NCI-H2107 treated with DMSO at 0.1 percent for 48 hours (cell line): ENCODE measurements at regions not wholly inside any gene's neighbourhood (a gene's known extent, or its start where the extent isn't known, plus 50 kb on each side); places are given as distances from the start of the nearest gene placed in this dataset.
"Not testable (repeated sequence)": the region's sequence is repeated elsewhere in the genome, so short reads cannot be mapped to it uniquely, and the experiment has no call there.

Source experiments
- DNase-seq: peaks from one replicate; lab custom pipeline; 2025; ENCODE audit not compliant: unreplicated experiment; lab: John Stamatoyannopoulos, UW

- DNase-seq = not testable (repeated sequence)
These were observed 342.4 kb upstream of the ARPP21 start for GRCh38 chr3:35296944-35297343.

DNA sequence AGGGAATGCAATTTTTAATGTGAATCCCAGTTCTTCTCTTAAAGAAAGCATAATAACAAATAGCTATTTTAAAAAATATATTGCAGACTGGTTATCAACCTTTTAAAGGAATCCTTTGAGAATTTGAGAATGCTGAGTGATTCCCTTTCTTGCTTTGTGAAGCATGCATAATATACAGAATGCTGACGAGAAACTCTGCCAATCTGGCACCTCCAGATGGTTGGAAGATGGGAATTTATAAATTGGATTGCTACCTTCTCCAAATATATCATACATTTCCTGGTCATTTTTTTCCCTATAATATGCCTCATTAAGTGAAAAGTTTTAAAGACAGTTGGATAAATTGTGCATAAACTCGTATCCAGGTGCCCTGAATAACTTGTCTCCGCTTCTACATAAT, 333.9 kb upstream of the ARPP21 start:
- no peak for DNase-seq

DNA sequence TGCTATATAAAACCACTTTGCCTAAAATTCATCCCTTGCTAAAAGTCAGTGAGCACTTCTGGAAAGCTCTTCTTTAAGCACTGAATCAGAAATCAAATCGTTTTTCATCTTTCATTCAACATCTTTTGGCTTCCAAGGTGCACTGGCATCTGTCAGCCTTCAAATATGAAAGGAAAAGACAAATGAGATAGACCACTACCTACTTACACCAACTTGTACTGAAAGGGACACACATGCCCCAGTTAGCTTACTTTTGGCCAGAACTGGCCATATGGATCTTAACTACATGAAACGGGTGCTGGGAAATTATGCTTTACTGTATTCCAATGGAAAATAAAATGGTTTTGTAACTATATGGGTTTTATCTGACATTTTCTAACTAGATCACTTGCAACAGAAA, 332.0 kb upstream of the ARPP21 start:
- no peak for DNase-seq

- DNase-seq = not testable (repeated sequence)
These were observed 322.5 kb upstream of the ARPP21 start for GRCh38 chr3:35316841-35317240.

DNA sequence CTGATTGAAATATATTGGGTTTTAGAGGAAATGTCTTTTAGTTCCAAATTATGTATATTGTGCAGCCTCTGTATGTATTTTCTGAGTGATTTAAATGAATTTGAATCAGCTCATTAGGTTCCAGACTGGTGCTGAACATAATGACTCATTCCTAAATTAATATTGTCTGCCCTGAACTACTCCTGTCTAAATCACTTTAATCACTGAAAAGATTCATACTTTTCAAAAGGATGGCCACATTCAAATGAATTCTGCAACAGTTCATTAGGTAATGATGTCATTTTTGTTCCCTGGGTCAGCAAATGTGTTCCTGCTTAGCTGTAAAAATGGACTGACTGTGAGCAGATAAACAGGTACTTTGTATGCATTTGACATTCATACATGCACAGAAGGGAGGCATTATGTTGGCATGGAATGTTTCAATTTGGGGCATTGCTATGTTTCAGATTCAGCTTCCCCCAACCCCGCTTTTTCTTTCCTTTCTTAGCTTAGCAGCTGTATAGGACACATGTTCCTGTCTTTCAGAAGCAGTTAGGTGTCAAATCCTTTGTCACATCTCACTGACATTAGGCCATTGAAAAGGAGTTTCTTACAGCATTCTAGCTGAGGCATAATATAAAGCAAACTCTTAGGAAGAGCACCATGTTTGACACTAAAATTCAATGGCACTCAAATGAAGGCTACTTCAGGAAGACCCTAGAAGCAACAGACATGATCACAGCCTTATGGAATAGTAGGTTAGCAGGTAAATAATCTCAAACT, 318.5 kb upstream of the ARPP21 start:
- DNase-seq = no peak

DNA sequence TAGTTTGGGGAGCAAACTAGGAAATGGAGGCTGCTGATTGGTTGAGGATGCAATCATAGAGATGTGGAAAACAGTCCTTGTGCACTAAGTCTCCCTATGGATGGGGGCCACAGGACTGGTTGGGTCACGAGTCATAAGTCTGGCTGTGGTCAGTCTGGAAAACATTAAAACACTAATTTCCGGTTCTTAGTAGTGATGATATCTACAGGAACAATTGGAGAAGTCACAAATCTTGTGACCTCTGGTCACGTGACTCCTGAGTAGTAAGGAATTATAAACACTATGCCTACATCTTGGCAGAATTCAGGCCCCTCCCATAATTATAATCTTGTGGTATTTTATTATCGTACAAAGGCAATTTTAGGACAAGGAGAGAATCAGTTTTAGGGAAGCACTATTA, 317.3 kb upstream of the ARPP21 start:
- DNase-seq = no peak

DNA sequence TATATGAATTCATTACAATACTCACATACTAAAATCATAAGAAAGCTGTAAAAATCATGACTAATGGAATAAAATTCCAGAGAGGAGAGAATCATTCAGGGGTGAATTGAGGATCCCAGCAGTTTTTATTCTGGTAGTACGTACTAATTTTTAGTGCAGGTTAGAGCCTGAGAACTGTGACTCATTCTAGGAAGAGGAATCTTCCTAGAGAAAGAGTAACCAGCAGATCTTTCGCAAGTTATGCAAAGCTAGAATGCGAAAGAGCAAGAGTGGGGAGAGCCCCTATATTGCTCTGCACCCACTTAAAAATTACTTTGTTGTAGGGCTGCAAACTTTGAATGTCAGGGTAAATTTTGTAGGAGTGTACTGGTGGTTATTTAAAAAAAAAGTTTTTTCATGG, 303.6 kb upstream of the ARPP21 start:
- no peak for DNase-seq

DNA sequence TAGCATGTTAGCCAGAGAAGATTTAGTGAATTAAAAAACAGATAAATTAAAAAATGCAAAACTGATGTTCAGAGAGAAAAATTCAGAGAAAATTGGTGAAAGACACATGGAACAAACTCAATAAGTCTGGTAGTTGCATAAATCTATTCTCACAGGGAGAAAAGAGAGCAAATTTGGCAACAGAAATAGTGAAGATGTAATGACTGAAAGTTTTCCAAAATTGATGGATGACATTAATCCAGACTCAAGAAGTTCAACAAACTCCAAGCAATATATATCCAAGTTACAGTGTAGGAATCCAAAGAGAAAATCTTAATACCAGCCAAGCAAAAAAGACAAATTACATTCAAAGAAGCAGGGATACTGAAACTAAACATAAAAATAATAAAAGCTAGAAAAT, 302.7 kb upstream of the ARPP21 start:
- DNase-seq = no peak

- no peak for DNase-seq
These were observed 301.1 kb upstream of the ARPP21 start for GRCh38 chr3:35338186-35338585.

DNA sequence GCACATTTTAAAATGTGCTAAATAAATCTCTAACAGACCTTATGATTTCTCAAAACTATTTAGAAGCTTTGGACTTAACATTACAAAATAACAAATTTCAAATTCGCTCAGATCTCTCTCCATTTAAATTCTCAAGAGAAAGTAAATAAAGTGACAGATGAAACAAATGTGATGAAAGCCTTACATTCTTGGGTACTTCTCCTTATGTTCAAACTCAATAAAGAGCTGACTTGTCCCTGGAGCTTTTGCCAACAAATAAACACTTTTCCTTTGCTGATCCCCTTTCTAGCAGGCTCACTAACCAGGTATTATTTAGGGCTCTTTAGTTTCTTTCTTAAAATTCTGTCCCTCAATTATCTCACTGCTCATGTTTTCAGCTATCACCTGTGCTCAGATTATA, 259.1 kb upstream of the ARPP21 start:
- DNase-seq = no peak

GRCh38 chr3:35383216-35383615, 256.1 kb upstream of the ARPP21 start:
- no peak for DNase-seq

- no peak for DNase-seq
These were observed 255.4 kb upstream of the ARPP21 start for GRCh38 chr3:35383719-35384555.

DNA sequence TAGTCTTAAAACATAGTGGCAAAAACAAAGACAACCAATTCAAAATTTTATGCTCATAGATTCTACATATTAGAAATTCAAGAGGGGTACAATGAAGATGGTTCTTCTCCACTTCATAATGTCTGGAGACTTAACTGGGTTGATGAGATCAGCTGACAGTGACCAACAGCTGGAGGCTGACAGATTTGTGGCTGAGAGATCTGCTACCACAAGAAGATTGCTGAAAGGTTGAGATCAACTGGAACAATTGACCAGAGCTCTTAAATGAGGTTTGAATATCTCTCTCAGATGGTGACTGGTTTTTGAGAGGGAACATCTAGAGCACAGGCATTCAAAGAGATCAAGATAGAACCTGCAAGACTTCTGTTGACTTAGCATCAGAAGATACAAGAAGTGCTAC, 254.1 kb upstream of the ARPP21 start:
- no peak for DNase-seq

- DNase-seq = no peak
These were observed 249.4 kb upstream of the ARPP21 start for GRCh38 chr3:35389907-35390306.

GRCh38 chr3:35392187-35392586, 247.1 kb upstream of the ARPP21 start:
- no peak for DNase-seq

DNA sequence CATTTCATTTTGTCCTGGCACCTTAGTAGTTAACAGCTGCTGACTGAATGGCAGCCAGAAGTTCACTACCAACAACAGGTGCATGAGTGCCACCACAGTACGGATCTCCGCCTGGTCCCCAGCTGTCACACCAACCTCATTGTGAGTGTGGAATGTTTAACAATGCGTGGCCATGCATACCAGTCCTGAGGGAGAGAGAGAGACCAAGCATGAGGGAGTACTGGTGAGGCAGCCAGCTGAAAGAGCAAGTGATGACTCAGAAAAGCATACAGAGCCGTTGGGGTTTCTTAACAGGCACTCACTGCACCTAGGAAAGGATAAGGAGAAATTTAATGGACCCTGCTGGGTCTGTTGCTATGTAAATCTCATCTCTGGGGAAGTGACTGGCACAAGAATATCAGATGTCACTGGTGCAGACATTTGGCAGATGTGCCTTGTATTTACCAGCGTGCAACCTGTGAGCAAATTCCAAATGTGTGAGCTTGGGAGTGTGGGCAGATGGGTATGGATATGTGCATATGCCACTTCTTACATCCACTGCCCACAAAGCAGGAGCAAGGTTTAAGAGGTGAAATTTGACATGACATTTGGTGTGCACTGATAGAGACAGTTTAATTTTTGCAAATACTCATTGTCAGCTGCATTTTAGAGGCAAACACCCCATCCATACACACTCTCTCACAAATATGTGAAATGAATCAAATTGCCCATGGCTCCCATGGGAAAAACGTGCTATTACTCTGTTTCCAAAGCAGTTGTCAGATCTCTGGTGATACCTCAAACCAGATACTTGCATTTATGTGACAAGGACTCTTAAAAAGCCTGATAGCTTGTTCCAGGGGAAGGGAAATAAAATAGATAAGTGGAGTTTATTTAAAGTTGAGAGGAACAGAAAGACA, 245.2 kb upstream of the ARPP21 start:
- peak; percentile 81 for DNase-seq

DNA sequence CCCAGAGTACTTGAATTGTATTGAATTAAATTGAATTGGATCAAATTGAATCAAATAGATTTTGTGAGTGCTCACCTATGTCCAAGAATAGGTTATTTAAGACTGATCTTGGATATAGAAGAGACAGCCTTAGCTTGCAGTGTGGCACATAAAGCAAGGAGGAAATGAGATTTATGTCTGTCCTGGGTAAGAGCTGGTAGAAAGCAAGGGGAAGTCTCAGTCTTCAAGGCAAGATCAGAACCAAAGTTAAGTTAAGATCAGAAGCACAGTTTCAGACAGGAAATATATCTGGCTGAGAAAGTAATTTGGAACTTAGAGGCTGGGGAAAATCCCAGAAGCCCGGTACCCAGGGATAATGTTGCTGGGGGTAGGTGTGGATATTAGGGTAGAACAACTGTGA, 244.4 kb upstream of the ARPP21 start:
- no peak for DNase-seq

GRCh38 chr3:35401671-35402070, 237.7 kb upstream of the ARPP21 start:
- no peak for DNase-seq

GRCh38 chr3:35404571-35404970, 234.8 kb upstream of the ARPP21 start:
- DNase-seq = no peak

DNA sequence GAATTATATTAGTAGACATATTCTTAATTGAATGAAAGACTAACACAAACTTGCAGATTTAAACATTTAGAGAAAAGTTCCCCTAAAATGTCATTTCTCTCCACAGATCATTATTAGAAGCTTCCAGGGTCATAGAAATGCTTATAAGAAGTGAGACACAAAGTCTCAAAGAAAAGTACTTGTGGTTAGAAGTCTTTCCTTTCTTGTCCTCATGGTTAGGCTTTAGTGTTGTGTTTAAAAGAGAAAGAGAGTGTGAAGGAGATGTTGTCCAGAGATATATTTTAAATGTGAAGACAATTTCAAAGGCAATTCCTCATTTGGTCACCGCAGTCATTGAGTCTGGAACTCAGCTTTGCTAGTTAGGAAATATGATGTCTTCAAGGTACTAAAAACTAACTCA, 230.4 kb upstream of the ARPP21 start:
- no peak for DNase-seq

- no peak for DNase-seq
These were observed 229.3 kb upstream of the ARPP21 start for GRCh38 chr3:35409991-35410390.
